Germinal center (tissue), 1 donor: ENCODE measurements at regions not wholly inside any gene's neighbourhood (a gene's known extent, or its start where the extent isn't known, plus 50 kb on each side); places are given as distances from the start of the nearest gene placed in this dataset.
"Not testable (repeated sequence)": the region's sequence is repeated elsewhere in the genome, so short reads cannot be mapped to it uniquely, and the experiment has no call there.

Experiments used
- DNase-seq: peaks from one replicate; pipeline ENCODE4 v3.0.0; 2012; ENCODE audit warnings: mixed read lengths, low spot score

DNA sequence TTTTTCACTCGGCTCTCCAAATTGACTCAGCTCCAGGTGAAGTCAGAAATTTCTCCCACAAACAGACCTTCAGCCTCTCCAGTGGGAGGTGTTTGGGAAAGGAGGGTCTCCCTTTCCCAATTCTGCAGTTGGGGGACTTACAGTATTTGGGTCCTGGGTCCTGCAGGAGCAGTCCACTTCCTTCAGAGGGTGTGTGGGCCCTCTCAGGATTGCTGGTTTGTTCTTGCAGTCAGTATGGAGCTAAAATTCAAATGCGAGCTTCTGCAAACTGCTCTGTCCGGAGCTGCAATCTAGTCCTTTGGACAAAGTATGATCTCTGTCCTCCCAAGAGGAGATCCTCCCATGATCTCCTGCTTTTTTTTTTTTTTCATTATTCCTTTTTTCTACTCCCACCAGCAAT lies 87.9 kb upstream of the MSTN start:
- DNase-seq: no peak

DNA sequence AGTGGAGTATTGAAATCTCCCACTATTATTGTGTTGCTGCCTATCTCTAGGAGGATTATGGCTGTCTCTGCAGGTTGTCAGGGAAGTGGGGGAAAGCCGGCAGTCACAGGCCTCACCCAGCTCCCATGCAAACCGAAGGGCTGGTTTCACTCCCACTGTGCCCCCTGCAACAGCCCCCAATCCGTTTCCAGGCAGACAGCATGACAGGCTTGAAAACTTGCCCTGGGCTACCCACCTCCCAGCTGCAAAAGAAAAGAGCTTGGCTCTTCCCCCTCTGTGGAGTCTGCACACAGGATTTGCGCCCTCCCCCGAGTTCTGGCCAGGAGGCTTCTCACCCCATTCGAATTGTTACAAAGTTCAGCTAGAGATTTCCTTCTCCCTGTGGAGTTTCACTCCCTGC lies 87.4 kb upstream of the MSTN start:
- DNase-seq: no peak

GRCh38 chr2:190149200-190149599 lies 86.7 kb upstream of the MSTN start:
- DNase-seq: no peak

GRCh38 chr2:190146109-190146508 lies 83.6 kb upstream of the MSTN start:
- DNase-seq: not testable (repeated sequence)

GRCh38 chr2:190140474-190140873 lies 77.9 kb upstream of the MSTN start:
- DNase-seq: not testable (repeated sequence)

- DNase-seq: no peak
Observed at GRCh38 chr2:190139371-190139770, 76.8 kb upstream of the MSTN start.

DNA sequence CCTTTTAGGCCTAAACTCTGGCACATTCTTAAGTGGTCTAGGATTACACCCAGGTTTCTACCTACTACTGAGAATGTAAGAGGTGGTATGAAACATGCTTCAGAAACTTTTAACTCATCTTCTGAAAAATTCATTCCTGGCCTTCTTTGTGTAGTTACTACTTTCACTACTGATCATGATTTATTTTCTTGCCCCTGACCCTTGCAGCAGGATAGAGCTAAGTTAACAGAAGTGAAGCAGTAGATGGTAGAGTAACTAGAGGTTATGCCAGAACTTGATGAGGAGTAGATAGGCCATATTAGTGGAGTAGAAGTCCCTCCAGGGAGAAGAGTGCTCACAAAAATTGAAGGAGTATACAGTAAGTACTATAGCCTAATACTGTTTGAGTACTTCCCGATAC lies 75.5 kb upstream of the MSTN start:
- DNase-seq: no peak

GRCh38 chr2:190137561-190137960 lies 75.0 kb upstream of the MSTN start:
- DNase-seq: no peak

DNA sequence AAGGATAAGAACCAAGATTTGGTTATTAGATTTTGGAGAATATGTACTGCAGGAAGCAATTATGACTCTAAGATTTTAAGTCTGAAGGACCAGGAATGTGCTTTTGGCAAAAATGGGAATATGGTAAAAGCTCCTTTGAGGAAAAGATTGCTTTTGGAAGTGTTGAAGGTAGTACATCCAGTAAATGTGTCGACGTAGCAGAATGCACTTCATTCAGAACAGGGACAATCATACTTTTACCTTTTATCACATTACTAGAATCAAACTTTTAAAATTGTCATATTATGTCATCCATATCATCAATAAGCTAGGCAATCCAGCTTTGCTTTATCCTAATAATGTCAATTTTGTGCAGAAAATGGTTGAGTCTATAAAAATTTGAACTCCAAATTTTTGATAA lies 74.3 kb upstream of the MSTN start:
- no peak for DNase-seq

DNA sequence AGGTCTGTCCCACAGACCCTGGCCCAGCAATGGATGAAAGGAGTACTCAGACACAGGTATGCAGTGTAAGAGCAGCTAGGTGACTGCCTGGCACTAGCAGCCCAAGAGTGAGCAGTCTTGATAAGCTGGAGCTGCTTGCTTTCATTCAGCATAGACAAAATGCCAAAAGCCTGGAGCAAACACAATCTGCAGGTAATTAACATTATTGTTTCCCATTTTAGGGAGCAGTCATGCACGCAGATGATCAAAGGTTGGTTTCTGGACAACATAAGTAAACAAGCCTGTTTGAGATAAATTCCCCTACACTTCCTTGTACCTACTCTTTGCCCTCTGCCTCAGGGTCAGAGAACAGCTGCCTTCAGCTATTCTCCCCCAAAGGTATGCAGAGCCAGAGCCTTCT lies 73.7 kb upstream of the MSTN start:
- DNase-seq: no peak

DNA sequence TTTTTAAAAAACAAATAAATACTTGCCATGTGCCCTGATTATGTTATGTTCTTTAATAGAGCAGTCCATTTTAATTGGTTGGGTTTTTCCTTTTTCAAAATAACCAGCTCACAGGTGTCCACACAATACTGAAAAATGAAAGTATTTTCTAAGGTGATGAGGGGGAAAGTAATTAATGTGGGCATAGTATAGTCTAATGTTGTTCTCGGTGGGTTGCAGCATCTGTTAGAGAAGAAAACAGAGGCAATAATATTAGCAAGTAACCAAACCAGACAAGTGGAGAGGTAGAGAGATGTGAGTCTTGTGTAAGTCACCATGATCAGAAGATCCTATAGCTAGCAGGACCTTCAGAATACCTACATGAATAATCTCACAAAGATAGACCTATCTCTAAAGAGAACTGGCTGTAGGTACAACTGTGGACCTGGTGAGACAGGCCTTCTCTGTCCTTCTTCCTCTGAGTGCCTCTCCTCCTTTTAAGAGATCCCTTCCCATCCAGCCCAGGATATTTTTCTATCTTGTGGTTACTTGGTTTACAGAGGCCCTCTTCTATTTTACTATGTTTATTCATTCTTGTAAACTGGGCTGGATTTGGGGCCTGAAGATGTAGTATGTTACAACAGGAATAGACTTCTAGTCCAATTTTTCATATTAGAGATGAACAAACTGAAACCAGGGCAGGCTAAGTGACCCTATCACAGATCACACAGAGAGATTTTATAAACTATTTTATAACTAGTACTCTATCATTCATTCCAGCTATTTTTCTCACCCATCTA lies 67.1 kb upstream of the MSTN start:
- DNase-seq: no peak

GRCh38 chr2:190127651-190128050 lies 65.1 kb upstream of the MSTN start:
- DNase-seq: no peak

- no peak for DNase-seq
Observed at GRCh38 chr2:190126798-190127197, 64.3 kb upstream of the MSTN start.

GRCh38 chr2:190123956-190124355 lies 61.4 kb upstream of the MSTN start:
- no peak for DNase-seq

GRCh38 chr2:190121971-190122370 lies 59.4 kb upstream of the MSTN start:
- DNase-seq: peak; percentile 33

- peak; percentile 21 for DNase-seq
Observed at GRCh38 chr2:190121305-190121704, 58.8 kb upstream of the MSTN start.

DNA sequence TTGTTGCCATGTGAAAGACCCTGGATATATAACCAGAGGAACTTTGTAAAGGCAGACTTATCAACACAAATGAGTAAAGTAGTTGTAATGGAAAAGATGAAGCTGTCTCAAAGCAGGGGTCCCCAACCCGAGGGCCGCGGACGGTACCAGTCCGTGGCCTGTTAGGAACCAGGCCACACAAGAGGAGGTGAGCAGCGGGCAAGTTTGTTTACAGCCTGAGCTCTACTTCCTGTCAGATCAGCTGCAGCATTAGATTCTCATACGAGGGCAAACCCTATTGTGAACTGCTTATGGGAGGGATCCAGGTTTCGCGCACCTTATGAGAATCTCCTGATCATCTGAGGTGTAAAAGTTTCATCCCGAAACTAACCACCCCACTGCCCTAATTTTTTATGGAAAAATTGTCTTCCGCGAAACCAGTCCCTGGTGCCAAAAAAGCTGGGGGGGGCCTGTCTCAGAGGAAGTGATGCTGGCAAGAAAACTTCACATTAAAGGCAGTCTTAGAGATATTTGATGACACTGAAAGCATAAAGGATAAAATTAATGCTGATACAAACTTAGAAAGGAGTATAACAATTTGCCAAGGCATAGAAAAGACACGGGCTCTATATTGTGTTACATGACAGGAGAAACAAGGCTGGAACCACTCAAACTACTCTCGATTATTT lies 57.5 kb upstream of the MSTN start:
- no peak for DNase-seq

GRCh38 chr2:190119257-190119656 lies 56.7 kb upstream of the MSTN start:
- DNase-seq: no peak

DNA sequence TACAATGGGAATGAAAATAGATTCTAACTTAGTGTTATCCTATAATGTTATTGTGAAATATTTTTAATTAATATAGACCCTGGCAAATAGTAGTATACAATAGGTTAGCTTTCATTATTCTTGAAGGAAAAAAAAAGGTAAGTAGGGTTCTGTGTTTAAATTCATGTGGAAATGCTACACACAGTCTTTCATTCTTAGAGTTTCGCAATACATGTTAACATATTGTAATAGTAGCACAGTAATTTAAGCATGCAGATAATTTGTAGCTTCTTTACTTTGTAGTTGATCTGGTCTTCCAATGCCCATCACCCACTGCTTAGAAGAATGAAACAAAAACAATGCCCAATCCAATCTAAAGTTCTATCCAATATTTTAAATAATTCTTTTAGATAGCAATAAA lies 54.8 kb upstream of the MSTN start:
- DNase-seq: no peak

DNA sequence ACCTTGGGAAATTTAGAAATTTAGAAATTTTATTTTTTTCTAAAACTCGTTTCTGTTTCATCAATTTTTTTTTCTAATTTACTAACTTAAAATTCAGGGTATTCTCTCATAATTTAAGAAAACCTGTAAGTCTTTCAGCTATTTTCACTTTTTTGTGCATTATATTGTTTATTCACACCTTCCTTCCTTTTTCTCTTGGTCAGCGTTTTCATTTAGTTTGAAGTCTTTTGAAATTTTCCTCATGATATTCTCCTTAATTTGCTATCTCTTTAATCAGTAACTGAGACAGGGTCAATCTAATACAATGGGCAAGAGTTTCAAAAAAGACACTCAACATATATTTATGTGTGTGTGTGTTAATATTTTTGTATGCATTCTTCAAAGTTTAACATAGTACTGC lies 50.5 kb upstream of the MSTN start:
- no peak for DNase-seq
